ENCODE measurements at regions not wholly inside any gene's neighbourhood (a gene's known extent, or its start where the extent isn't known, plus 50 kb on each side); places are given as distances from the start of the nearest gene placed in this dataset.

- WGBS, 2 donors = 52 to 58% methylated on average over 8 of the region's 8 CpGs
- Histone ChIP-seq H3K27me3 (no peaks in the 10 kb centered on the region), H3K36me3 (ENCODE audit: low read depth, missing control alignments) (no peaks in the 10 kb centered on the region), H3K4me3 (no peak overlapping the region), H3K9me3 (no peaks in the 10 kb centered on the region), H3K27ac (no peak overlapping the region), H3K4me1 (no peaks in the 10 kb centered on the region)
- intact Hi-C loops (cut with DNase I; ENCODE audit: low total_unique reads) = no loop called here
- DNase-seq = no peak
- TF ChIP-seq CTCF (IDR thresholded peaks at IDR 0.05) (no peak), POLR2A (IDR thresholded peaks at IDR 0.05) (no peak)
These were observed 354.7 kb upstream of the RBFOX1 start for GRCh38 chr16:6977916-6978315.

- no peak for TF ChIP-seq CTCF (IDR thresholded peaks at IDR 0.05)
- TF ChIP-seq POLR2A (IDR thresholded peaks at IDR 0.05) = no peak
- intact Hi-C loops (cut with DNase I; ENCODE audit: low total_unique reads) = no loop called here
- no peaks in the 10 kb centered on the region for H3K4me1 ChIP-seq
- WGBS, 2 donors = 52 to 71% methylated on average over 7 of the region's 7 CpGs
- no peak overlapping the region for H3K4me3 ChIP-seq
- H3K36me3 ChIP-seq (ENCODE audit: low read depth, missing control alignments) = no peaks in the 10 kb centered on the region
- H3K9me3 ChIP-seq = no peaks in the 10 kb centered on the region
- H3K27me3 ChIP-seq = no peaks in the 10 kb centered on the region
- H3K27ac ChIP-seq = no peak overlapping the region
- DNase-seq = no peak
These were observed 355.4 kb upstream of the RBFOX1 start for GRCh38 chr16:6977291-6977690.

GRCh38 chr16:6976716-6977115, 355.9 kb upstream of the RBFOX1 start:
- no peak for DNase-seq
- Histone ChIP-seq H3K4me1 (no peaks in the 10 kb centered on the region), H3K4me3 (no peak overlapping the region), H3K27ac (no peak overlapping the region), H3K36me3 (ENCODE audit: low read depth, missing control alignments) (no peaks in the 10 kb centered on the region), H3K9me3 (no peaks in the 10 kb centered on the region), H3K27me3 (no peaks in the 10 kb centered on the region)
- intact Hi-C loops (cut with DNase I; ENCODE audit: low total_unique reads) = no loop called here
- TF ChIP-seq POLR2A (IDR thresholded peaks at IDR 0.05) = no peak
- TF ChIP-seq CTCF (IDR thresholded peaks at IDR 0.05) = no peak
- 81 to 86% methylated on average over 1 of the region's 1 CpG for WGBS, 2 donors

- Histone ChIP-seq H3K27ac (no peak overlapping the region), H3K36me3 (ENCODE audit: low read depth, missing control alignments) (no peaks in the 10 kb centered on the region), H3K4me3 (no peak overlapping the region), H3K27me3 (no peaks in the 10 kb centered on the region), H3K4me1 (no peaks in the 10 kb centered on the region), H3K9me3 (no peaks in the 10 kb centered on the region)
- 90 to 96% methylated on average over 3 of the region's 3 CpGs for WGBS, 2 donors
- intact Hi-C loops (cut with DNase I; ENCODE audit: low total_unique reads) = no loop called here
- no peak for DNase-seq
- no peak for TF ChIP-seq POLR2A (IDR thresholded peaks at IDR 0.05)
- TF ChIP-seq CTCF (IDR thresholded peaks at IDR 0.05) = no peak
These were observed 362.3 kb upstream of the RBFOX1 start for GRCh38 chr16:6970171-6970857.

GRCh38 chr16:6969594-6969993, 363.1 kb upstream of the RBFOX1 start:
- Histone ChIP-seq H3K27me3 (no peaks in the 10 kb centered on the region), H3K4me3 (no peak overlapping the region), H3K27ac (no peak overlapping the region), H3K36me3 (ENCODE audit: low read depth, missing control alignments) (no peaks in the 10 kb centered on the region), H3K4me1 (no peaks in the 10 kb centered on the region), H3K9me3 (no peaks in the 10 kb centered on the region)
- intact Hi-C loops (cut with DNase I; ENCODE audit: low total_unique reads) = no loop called here
- DNase-seq = no peak
- no peak for TF ChIP-seq CTCF (IDR thresholded peaks at IDR 0.05)
- TF ChIP-seq POLR2A (IDR thresholded peaks at IDR 0.05) = no peak
- WGBS, 2 donors = 71 to 85% methylated on average over 5 of the region's 5 CpGs
